Calu3 (cell line): ENCODE measurements at regions not wholly inside any gene's neighbourhood (a gene's known extent, or its start where the extent isn't known, plus 50 kb on each side); places are given as distances from the start of the nearest gene placed in this dataset.
A peak's percentile ranks its signal among the peaks of the same experiment; 100 is the strongest.

Source experiments
- BruUV-seq: library from RNA; stranded (reverse); fragments of 400-500 nt; replicated peaks from 2 replicates; lab custom pipeline; 2021; lab: Mats Ljungman, UMichigan
- CTCF ChIA-PET: fragments of 300-600 bp; sonication (Branson Sonifier 250); formaldehyde crosslinking; loops from one replicate; lab custom pipeline; 2022; ENCODE audit warnings: antibody characterized with exemption; lab: Charles Lee
- DNase-seq: peaks from one replicate; pipeline ENCODE4 v3.0.0; 2022
- H3K27ac Mint-ChIP-seq: one replicate; pipeline ENCODE4 v1.8.0; 2022; ENCODE audit warnings: mixed read lengths; ENCODE audit not compliant: unreplicated experiment
- H3K27me3 Mint-ChIP-seq: one replicate; pipeline ENCODE4 v1.8.0; 2022; ENCODE audit warnings: mixed read lengths; ENCODE audit not compliant: unreplicated experiment
- H3K36me3 Mint-ChIP-seq: one replicate; pipeline ENCODE4 v1.8.0; 2022; ENCODE audit warnings: mild to moderate bottlenecking, moderate library complexity, mixed read lengths; ENCODE audit not compliant: insufficient read depth, unreplicated experiment
- H3K4me1 Mint-ChIP-seq: one replicate; pipeline ENCODE4 v1.8.0; 2022; ENCODE audit warnings: mild to moderate bottlenecking, low read depth, mixed read lengths; ENCODE audit not compliant: unreplicated experiment
- H3K4me3 Mint-ChIP-seq: one replicate; pipeline ENCODE4 v1.8.0; 2022; ENCODE audit warnings: mild to moderate bottlenecking, low read depth, moderate library complexity, mixed read lengths; ENCODE audit not compliant: unreplicated experiment
- H3K9me3 Mint-ChIP-seq: one replicate; pipeline ENCODE4 v1.8.0; 2022; ENCODE audit warnings: low read depth, mixed read lengths; ENCODE audit not compliant: unreplicated experiment
- CTCF ChIP-seq: fragments of 200-600 bp; IDR thresholded peaks from one replicate; pipeline ENCODE4 v1.8.0; 2022; ENCODE audit warnings: antibody characterized with exemption; ENCODE audit not compliant: unreplicated experiment
- intact Hi-C: fragments of 100-400 bp; cut with micrococcal nuclease; formaldehyde crosslinking; loops from one replicate; pipeline ENCODE4 v1.10.0; 2022; ENCODE audit not compliant: unreplicated experiment

DNA sequence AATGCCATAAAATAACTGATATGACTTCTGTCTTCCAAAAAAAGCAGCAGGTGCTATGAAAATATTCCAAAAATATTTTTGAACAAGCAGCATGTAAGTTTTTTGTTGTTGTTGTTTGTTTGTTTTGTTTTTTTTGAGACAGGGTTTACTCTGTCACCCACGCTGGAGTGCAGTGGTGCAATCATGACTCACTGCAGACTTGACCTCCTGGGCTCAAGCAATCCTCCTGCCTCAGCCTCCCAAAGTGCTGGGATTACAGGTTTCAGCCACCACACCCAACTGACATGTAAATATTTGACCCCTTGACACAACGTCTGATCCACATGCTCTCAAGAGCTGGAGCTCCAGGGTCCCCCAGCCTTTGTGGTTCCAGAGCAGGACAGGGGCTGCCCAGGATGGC is 98.4 kb downstream of the LITAF start:
- intact Hi-C loops = no loop called here
- Mint-ChIP-seq H3K4me1 (no peaks in the 10 kb centered on the region), H3K27me3 (no peaks in the 10 kb centered on the region), H3K36me3 (peaks cover 9% of the 10 kb centered on the region), H3K9me3 (peaks cover 11% of the 10 kb centered on the region), H3K4me3 (no peak overlapping the region), H3K27ac (no peak overlapping the region)
- TF ChIP-seq CTCF = no peak
- no peak for DNase-seq
- no TSS peak for BruUV-seq
- CTCF ChIA-PET = no interaction called here

DNA sequence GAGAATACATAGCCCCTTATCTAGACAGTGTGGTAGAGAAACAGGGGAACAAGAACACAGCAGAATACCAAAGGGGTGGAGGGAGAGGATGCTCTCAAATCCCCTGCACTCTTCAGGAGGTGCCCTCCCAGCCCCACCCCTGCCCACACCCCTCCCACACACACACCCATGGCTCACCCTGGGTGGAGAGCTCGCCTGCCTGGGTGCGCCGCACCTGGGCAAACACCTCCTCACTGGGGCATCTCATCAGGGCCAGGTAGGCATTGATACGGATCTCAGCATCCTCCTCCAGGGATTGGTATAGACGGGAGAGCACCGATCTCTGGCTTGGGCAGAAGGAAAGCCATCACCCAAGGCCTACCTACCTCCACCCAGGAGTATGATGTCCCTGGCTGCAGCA is 95.2 kb downstream of the LITAF start:
- BruUV-seq = no TSS peak
- intact Hi-C loops = no loop called here

GRCh38 chr16:11492808-11493530 is 93.8 kb downstream of the LITAF start:
- Mint-ChIP-seq H3K9me3 (peaks cover 3% of the 10 kb centered on the region), H3K27ac (peak overlapping the region; percentile 62), H3K4me3 (no peak overlapping the region), H3K27me3 (no peaks in the 10 kb centered on the region), H3K4me1 (peaks cover 26% of the 10 kb centered on the region), H3K36me3 (peaks cover 47% of the 10 kb centered on the region)
- CTCF ChIA-PET = no interaction called here
- DNase-seq = no peak
- TF ChIP-seq CTCF = no peak
- BruUV-seq = no TSS peak
- intact Hi-C loops = no loop called here

More for the DNA sequence above, 95.2 kb downstream of the LITAF start:
- Mint-ChIP-seq H3K36me3 (peaks cover 35% of the 10 kb centered on the region), H3K4me3 (no peak overlapping the region), H3K27ac (no peak overlapping the region), H3K4me1 (peaks cover 12% of the 10 kb centered on the region), H3K9me3 (peaks cover 3% of the 10 kb centered on the region), H3K27me3 (no peaks in the 10 kb centered on the region)
- CTCF ChIA-PET = interaction anchor here (0.6 to 0.7 kb wide), 2 partner anchors 19 to 354 kb away, joined by 4 to 5 read pairs; no protein-coding TSS in a partner anchor
- no peak for DNase-seq
- no peak for TF ChIP-seq CTCF

GRCh38 chr16:11493531-11493929 is 93.2 kb downstream of the LITAF start:
- intact Hi-C loops = no loop called here
- peak overlapping the region; percentile 62 for H3K27ac Mint-ChIP-seq
- DNase-seq = no peak
- no TSS peak for BruUV-seq
- H3K4me3 Mint-ChIP-seq = no peak overlapping the region
- H3K27me3 Mint-ChIP-seq = no peaks in the 10 kb centered on the region
- CTCF ChIA-PET = no interaction called here
- H3K4me1 Mint-ChIP-seq = peaks cover 30% of the 10 kb centered on the region
- H3K36me3 Mint-ChIP-seq = peaks cover 49% of the 10 kb centered on the region
- TF ChIP-seq CTCF = no peak
- H3K9me3 Mint-ChIP-seq = peaks cover 3% of the 10 kb centered on the region
